ENCODE measurements at regions not wholly inside any gene's neighbourhood (a gene's known extent, or its start where the extent isn't known, plus 50 kb on each side); places are given as distances from the start of the nearest gene placed in this dataset.

GRCh38 chr4:100569196-100569595 is 51.4 kb upstream of the EMCN start:
- ATAC-seq (ENCODE audit: insufficient read depth, low read depth) (0 out of 3 replicates have a peak, but pooled peaks have one; percentile 9), DNase-seq (no peak)
- Histone ChIP-seq H3K9me3 (ENCODE audit: insufficient read depth, low read length, severe bottlenecking) (no peaks in the 10 kb centered on the region), H3K9ac (ENCODE audit: low read depth, low read length) (no peak overlapping the region), H3K27ac (ENCODE audit: low read length) (peak overlapping the region; percentile 50), H4K20me1 (ENCODE audit: insufficient read depth, low read length) (no peaks in the 10 kb centered on the region), H3K79me2 (ENCODE audit: insufficient read depth, low read length) (no peaks in the 10 kb centered on the region), H3K27me3 (ENCODE audit: insufficient read depth, low read length, poor library complexity) (no peaks in the 10 kb centered on the region), H3K4me1 (ENCODE audit: insufficient read depth, low read length) (peaks cover 11% of the 10 kb centered on the region; the same call in 1 of the 2 replicates), H2AFZ (ENCODE audit: low read depth, low read length) (peak overlapping the region; percentile 69), H3K4me3 (ENCODE audit: low read depth in 1 of 2, low read length in 2 of 2) (no peak overlapping the region), H3K36me3 (ENCODE audit: insufficient read depth, low read length) (no peaks in the 10 kb centered on the region), H3K4me2 (ENCODE audit: insufficient read depth, low read length) (peak overlapping the region; percentile 25; the same call in 1 of the 2 replicates)
- TF ChIP-seq CTCF (IDR thresholded peaks at IDR 0.05; ENCODE audit: borderline replicate concordance, extremely low read depth, low read length, poor library complexity, severe bottlenecking) = no peak
- no peak for TF ChIP-seq EZH2 (IDR thresholded peaks at IDR 0.05; ENCODE audit: borderline replicate concordance, low read depth, low read length, severe bottlenecking)
